Amniotic epithelial cell (primary cell): ENCODE measurements at regions not wholly inside any gene's neighbourhood (a gene's known extent, or its start where the extent isn't known, plus 50 kb on each side); places are given as distances from the start of the nearest gene placed in this dataset.

ENCODE experiments used
- DNase-seq: peaks from one replicate; pipeline ENCODE4 v3.0.0-alpha.2; 2010; ENCODE audit warnings: low read depth

- no peak for DNase-seq
These were observed 1074.4 kb downstream of the ADGRL2 start for GRCh38 chr1:82875170-82875569.

DNA sequence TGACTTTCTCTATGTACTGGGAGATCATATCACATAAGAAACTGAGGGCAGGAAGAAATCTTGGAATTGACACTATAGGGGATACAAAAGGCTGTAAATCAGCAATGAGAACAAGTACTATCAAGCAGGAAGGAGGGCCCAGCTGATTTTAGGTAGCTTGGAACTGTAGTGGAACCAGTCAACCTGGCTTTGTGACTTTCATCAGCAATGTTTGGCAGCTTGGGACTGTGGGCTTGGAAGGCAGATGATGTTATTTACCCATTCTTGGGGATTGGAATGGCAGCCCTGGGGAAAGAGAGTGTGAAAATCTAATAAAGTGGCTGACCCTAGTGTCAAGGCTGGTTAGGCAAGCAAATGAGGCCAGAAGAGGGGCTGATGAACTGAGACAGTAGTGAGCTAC, 1073.3 kb downstream of the ADGRL2 start:
- no peak for DNase-seq

GRCh38 chr1:82870332-82870731, 1069.6 kb downstream of the ADGRL2 start:
- DNase-seq: no peak

- DNase-seq: no peak
These were observed 1067.0 kb downstream of the ADGRL2 start for GRCh38 chr1:82867781-82868180.

DNA sequence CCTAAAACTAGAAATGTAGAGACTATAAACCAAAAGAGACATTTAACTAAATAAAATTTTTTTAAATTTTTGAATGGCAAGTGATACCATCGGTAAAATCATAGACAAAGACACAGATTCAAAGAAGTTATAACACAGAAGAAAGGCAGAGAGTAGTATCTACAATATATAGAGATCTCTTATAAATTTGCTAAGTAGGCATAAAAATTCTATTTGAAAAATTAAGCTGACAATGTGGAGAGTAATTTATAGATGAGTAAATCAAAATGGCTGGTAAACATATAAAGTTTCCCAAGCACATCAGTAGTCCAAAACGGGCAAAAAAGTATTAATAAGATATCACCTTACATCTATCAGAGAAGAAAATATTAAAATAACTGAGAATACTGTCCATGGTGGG, 1061.0 kb downstream of the ADGRL2 start:
- DNase-seq: no peak

DNA sequence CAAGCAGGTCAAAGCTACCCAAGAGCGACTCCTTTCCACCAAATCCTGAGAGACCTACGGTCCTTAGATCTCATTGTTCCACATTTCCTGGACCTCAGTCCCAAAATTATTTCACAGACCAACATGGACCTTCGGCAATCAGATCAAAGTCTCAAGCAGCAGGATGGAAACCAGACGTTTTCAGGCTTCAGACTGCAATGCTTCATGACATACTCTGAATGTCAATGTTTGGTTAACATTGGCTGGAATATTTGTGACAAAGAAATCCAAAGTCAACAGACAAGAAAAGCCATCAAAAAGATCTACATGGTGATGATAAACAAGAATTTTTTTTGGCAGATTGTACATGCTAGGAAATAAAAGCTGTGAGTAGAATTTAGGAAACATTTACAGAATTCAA, 1057.3 kb downstream of the ADGRL2 start:
- no peak for DNase-seq

DNA sequence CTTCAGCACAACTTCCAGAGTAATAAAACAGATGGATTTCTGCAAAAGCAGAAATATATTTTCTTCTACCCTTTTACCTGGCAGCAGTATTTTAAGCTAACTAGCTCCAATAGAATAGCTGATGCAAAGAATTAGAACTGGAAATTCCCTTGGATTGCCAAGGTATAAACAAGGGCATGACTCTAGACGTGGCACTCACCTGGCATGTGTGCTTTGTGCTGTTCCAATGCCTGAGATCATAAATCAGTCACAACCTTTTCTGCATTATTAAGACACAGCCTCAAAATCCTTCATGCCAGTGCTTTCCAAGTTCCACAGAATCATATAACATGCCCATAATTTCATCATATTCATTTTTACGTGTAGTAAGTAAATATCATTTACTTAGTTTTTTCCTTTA, 1048.7 kb downstream of the ADGRL2 start:
- DNase-seq: no peak

DNA sequence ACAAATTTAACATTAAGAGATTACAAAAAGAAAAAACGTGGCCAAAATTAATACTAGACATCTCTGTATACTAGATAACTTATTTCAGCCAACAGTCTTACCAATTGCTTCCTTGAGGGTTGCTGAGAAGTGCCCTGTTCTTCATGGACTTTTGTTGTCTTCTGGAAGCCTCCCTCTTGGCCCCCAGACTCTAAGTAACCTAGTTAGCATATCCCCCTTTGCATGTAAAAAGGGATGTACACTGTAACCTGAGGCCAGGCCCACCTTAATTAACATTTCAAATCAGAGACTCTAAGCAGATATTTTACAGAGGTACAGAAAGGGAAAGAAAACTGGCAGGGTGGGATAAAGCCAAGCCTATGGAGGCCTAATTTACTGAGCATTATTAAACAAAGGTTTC, 1047.3 kb downstream of the ADGRL2 start:
- DNase-seq: no peak

GRCh38 chr1:82845866-82846265, 1045.1 kb downstream of the ADGRL2 start:
- no peak for DNase-seq

- DNase-seq: no peak
These were observed 1044.4 kb downstream of the ADGRL2 start for GRCh38 chr1:82844911-82845827.

- no peak for DNase-seq
These were observed 1043.7 kb downstream of the ADGRL2 start for GRCh38 chr1:82844447-82844846.

GRCh38 chr1:82843876-82844275, 1043.1 kb downstream of the ADGRL2 start:
- DNase-seq: no peak

DNA sequence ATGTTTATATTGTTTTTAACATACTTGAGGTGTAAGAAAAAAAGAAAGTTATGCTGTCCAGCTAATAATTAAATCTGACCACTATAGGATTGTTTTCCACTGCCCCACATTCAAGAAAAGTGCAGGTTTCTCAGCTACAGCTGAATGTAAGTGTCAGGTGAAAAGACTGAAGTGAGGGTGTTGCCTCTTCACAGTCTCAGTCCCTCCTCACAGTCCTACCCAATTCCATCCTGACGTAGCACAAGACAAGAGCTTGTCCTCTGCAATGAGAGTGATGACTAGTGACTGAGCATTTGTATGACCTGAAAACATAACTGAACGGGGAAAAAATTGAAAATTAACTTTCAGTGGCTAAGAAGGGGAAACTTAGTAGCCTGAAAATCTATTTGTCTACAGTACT, 1039.5 kb downstream of the ADGRL2 start:
- no peak for DNase-seq

GRCh38 chr1:82837766-82838465, 1037.2 kb downstream of the ADGRL2 start:
- DNase-seq: no peak

GRCh38 chr1:82836973-82837680, 1036.4 kb downstream of the ADGRL2 start:
- no peak for DNase-seq

GRCh38 chr1:82836213-82836972, 1035.7 kb downstream of the ADGRL2 start:
- no peak for DNase-seq

- no peak for DNase-seq
These were observed 1030.1 kb downstream of the ADGRL2 start for GRCh38 chr1:82830690-82831380.

- DNase-seq: no peak
These were observed 1028.8 kb downstream of the ADGRL2 start for GRCh38 chr1:82829527-82829926.

DNA sequence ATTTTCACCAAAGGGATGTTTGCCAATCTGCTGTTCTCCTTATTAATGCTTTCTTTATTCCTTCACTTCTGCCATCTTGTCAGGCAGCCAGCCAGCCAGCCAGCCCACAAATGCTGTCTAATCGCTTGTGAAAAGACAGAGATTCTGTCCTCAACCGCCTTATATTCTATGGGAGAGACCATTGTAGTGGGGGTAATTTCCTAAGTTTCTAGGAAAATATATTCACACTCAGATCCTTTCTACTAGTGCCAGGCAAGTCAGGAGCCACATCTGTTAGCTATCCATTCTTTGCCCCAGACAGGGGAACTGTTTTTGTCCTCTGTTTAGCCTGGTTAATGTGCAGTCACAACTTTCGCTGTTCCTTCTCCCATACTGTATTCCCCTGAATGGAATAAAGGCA, 1023.1 kb downstream of the ADGRL2 start:
- no peak for DNase-seq

GRCh38 chr1:82820816-82821215, 1020.1 kb downstream of the ADGRL2 start:
- no peak for DNase-seq

GRCh38 chr1:82819234-82819633, 1018.5 kb downstream of the ADGRL2 start:
- no peak for DNase-seq
